B cell (primary cell): ENCODE measurements at regions not wholly inside any gene's neighbourhood (a gene's known extent, or its start where the extent isn't known, plus 50 kb on each side); places are given as distances from the start of the nearest gene placed in this dataset.

Experiments used
- EZH2 ChIP-seq: IDR thresholded peaks from 2 replicates; pipeline ENCODE4 v1.6.1; 2012; ENCODE audit warnings: borderline replicate concordance, low read depth, mild to moderate bottlenecking, moderate library complexity, low read length; ENCODE audit not compliant: insufficient read depth, poor library complexity, severe bottlenecking
- TF ChIP-seq, protein P1 (sequence below): fragments of 200-600 bp; IDR thresholded peaks from one replicate; pipeline ENCODE4 v1.8.0; 2022; ENCODE audit warnings: antibody characterized with exemption, mild to moderate bottlenecking

DNA sequence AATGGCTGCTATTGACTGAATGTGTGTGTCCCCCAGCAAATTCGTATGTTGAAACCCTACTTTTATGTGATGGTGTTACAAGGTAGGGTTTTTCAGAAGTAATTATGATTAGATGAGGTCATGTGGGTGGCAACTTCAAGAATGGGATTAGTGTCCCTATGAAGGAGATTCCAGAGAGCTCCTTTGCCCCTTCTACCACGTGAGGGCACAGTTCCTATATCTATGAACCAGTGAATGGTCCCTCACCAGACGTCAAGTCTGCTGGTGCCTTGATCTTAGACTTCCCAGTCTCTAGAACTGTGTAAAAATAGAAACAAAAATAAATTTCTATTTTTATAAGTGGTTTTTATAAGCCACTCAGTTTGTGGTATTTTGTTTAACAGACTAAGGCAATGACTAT lies 1137.6 kb upstream of the IGFBP7 start:
- TF ChIP-seq, protein P1, sequence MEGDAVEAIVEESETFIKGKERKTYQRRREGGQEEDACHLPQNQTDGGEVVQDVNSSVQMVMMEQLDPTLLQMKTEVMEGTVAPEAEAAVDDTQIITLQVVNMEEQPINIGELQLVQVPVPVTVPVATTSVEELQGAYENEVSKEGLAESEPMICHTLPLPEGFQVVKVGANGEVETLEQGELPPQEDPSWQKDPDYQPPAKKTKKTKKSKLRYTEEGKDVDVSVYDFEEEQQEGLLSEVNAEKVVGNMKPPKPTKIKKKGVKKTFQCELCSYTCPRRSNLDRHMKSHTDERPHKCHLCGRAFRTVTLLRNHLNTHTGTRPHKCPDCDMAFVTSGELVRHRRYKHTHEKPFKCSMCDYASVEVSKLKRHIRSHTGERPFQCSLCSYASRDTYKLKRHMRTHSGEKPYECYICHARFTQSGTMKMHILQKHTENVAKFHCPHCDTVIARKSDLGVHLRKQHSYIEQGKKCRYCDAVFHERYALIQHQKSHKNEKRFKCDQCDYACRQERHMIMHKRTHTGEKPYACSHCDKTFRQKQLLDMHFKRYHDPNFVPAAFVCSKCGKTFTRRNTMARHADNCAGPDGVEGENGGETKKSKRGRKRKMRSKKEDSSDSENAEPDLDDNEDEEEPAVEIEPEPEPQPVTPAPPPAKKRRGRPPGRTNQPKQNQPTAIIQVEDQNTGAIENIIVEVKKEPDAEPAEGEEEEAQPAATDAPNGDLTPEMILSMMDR: no peak
- TF ChIP-seq EZH2: no peak
